ENCODE measurements at regions not wholly inside any gene's neighbourhood (a gene's known extent, or its start where the extent isn't known, plus 50 kb on each side); places are given as distances from the start of the nearest gene placed in this dataset.
"Not testable (repeated sequence)": the region's sequence is repeated elsewhere in the genome, so short reads cannot be mapped to it uniquely, and the experiment has no call there.

DNA sequence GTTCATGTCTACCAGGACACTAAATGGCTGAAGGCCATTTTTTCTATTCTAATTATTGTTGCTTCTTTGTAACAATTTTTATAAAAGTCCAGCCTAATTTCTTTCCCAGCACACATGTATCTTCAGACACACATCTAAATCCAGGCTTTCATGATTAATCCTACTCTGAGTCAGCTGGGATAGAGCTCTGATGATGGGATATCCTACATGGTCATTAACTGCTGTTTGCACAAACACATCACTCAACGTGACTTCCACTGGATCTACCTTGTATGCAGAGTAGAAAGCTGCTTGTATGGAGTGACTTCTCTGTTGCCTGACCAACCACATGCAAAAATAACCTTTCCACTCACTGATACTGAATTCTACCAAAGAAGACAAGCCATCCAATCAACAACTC is 260.9 kb downstream of the AHR start:
- DNase-seq = no peak

- DNase-seq = no peak
Measured at GRCh38 chr7:17560516-17560915, 262.1 kb downstream of the AHR start.

DNA sequence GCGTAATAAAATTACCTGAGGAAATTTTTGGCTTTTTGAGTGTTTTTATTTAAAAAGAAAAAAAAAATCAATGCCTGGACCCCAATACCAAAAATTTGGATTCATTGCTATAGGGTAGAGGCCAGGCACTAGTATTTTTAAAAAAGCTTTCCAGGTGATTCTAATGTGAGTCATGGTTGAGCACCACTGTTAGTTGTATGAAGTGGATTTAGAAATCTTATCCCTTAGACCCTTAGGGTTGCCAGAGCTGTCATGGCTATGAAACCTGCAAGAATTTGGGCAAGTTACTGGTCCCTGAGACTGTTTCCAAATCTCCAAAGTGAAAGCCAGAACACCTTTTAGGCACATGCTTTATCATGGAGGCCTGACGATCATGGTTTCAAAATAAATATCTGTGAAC is 262.5 kb downstream of the AHR start:
- no peak for DNase-seq

DNA sequence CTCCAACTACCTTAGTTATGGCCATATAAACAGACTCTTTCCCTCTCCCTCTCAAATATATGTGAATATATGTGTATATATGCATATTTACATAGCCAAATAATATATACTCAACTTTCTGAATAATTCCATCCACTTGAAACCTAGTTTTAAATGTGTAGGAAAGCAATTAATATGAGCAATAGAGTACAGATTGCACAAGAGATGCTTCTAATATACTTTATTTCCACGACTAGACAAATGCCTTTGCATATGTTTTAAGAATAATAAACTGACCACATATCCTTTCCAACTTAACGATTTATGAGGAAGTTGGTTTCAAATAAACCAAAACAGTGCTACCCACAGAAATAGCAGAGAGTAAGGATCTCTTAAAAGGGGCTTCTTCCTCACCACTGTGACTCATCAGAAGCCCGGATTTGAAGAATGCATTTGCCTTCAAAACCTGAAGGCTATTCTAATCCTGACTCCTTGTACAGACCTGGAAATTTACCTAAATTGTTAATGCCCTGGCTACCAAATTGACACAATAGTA is 266.3 kb downstream of the AHR start:
- DNase-seq = no peak

- no peak for DNase-seq
Measured at GRCh38 chr7:17580141-17580540, 281.7 kb downstream of the AHR start.

DNA sequence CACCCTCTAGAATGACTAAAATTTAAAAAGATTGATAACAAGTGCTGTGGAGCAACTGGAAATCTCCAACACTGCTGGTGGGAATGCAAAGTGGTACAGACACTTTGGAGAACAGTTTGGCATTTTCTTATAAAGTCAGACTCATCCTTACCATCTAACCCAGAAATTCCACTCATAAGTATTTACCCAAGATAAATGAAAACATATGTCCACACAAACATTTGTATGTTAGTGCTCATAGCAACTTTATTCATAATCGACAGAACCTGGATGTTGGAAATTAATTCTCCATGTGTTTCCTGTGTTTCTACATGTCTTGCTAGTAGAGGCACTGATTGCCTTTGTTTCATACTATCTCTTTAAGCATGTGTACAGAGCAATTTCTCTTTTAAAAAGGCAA is 282.4 kb downstream of the AHR start:
- no peak for DNase-seq

DNA sequence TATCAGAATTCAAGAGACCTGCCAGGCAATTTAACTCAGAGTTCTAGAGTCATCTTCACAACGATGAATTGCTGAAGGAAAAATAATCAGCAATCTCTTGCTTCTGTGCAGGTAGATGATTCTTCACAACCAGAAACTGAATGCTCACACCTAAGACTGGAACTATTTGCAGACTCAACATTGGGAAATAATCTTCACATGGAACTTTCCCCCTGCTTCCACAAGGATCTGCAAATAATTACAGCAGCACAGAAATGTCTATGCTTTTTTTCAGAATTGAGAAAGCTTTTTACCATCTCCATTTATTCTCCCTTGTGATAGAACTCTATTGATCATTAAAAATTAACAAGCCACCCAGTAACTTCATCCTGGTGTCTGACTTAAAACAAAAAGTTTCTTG is 282.8 kb downstream of the AHR start:
- DNase-seq = no peak

DNA sequence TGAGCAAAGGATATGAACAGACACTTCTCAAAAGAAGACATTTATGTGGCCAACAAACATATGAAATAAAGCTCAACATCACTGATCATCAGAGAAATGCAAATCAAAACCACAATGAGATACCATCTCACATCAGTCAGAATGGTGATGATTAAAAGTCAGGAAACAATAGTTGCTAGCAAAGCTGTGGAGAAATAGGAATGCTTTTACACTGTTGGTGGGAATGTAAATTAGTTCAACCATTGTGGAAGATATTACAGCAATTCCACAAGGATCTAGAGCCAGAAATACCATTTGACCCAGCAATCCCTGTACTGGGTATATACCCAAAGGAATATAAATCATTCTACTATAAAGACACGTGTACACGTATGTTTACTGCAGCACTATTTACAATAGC is 284.2 kb downstream of the AHR start:
- not testable (repeated sequence) for DNase-seq

DNA sequence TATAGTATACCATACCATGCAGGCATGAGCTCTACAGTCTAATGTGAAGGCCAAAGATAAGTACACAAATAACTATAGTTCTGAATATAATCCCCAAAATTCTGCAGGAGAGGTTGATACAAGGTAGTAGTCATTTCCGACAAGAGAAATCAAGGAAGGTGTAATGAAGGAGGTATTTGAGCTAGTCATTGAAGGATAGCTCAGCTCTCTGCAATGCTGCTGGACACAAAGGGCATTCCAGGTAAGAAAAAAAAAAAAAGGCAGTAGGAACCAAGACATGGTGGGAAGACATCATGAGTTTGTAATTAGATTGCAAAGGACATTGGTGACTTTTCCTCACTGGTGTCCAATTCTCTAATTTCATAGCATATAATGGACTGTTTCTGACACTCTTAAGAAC is 285.3 kb downstream of the AHR start:
- DNase-seq = no peak

DNA sequence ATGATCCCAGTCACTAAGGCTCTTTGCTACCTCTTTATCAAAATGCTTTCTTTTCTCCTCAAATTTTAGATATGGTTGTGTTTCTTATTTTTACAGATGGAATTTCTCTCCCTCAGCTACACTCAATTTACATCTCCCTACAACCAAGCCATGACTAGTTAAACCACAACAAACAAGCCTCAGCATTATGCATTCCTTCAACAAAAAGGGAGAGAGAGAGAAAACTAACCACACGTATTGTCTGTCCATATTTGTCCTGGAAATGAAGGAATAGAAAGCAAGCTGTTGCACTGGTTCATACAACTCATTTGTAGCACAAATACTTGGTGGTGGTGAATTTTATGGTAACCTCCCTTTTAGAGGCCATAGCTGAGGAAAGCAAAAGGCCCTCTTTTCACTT is 286.4 kb downstream of the AHR start:
- DNase-seq = no peak

- DNase-seq = no peak
Measured at GRCh38 chr7:17586711-17587110, 288.3 kb downstream of the AHR start.

GRCh38 chr7:17588730-17589129 is 290.3 kb downstream of the AHR start:
- DNase-seq = no peak

GRCh38 chr7:17589671-17590070 is 291.2 kb downstream of the AHR start:
- DNase-seq = no peak

DNA sequence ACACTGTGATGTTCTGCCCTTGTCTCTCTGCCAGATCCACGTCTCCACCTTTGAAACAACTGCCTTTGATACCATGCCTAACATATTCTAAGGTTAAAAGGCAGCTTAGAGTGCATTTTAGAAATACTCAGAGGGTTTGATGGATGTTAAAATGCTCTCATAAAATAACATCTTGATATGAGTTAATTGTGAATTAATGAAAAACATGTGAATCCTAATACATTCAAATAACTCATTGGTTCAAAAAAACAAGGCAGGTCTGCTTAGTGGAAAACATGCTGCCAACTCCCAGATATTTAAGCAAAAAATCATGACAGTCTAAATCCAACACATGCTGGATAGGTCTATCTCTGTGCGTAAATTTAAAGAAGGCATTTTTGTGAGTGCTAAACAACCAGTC is 291.8 kb downstream of the AHR start:
- DNase-seq = no peak

- DNase-seq = no peak
Measured at GRCh38 chr7:17593819-17594419, 295.5 kb downstream of the AHR start.

GRCh38 chr7:17595546-17595945 is 297.1 kb downstream of the AHR start:
- no peak for DNase-seq

GRCh38 chr7:17598305-17598704 is 299.9 kb downstream of the AHR start:
- no peak for DNase-seq

DNA sequence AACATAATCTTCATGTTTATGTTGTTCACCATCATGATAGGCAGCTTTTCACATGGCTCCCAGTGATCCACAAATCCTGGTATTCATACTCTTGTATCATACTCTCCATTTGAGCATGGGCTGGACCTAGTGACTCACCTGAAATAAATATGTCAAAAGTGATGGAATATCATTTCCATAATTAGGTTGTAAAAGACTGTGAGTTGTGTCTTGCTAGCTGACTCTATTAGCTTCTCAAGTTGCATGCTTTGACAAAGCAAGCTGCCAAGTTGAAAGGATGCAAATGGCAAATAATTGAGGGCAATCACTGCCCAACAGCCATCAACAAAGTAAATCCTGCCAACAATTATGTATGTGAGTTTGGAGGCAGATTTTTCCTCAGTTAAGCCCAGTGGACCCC is 300.4 kb downstream of the AHR start:
- no peak for DNase-seq

DNA sequence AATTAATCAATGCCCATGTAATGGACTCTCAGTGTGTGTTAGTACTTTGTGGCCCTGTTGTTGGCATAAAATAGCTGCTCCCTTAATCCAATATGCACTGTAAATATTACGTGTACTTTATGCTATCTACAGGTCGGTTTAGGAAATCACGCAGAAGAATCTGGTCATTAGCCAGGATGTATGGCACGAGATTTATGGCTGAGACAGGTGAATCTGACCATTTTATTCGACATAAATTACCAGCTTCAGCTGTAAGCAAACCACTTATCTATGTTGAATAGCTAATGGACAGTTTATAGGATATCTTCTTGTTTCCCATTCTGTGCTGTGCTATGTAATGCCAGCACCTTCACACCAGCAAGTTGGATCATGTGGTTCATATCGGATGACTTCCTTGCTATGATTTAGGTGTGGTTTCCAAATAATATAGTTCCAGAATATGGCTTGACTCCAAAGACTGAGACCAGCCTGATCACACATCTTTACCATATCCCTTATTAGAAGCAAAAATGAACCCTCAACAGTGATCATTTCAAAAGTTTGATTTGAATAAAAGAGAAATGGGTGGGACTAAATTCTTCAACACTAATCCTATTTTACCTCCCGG is 301.4 kb downstream of the AHR start:
- no peak for DNase-seq

GRCh38 chr7:17600340-17600752 is 301.9 kb downstream of the AHR start:
- DNase-seq = no peak

DNA sequence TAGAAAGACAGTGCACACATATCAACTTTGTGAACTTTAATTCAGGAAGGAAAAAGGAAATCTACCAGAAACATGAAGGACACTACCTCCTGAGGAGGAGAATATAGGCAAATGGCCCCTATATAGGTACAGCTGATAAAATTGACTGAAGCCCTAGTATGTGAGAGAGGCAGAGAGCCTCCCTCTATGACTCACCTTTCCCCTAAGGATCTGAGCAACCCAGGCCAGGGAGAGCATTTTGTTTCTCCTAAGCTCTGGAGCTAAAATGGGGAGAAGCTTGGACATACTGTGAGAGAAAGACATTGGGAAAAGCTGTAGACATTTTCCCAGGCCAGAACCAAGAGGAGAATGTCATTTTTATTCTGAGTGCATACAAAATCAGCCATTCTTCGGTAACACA is 303.5 kb downstream of the AHR start:
- DNase-seq = no peak

GRCh38 chr7:17608114-17608833 is 309.8 kb downstream of the AHR start:
- no peak for DNase-seq

- no peak for DNase-seq
Measured at GRCh38 chr7:17611611-17612010, 313.2 kb downstream of the AHR start.

- DNase-seq = no peak
Measured at GRCh38 chr7:17613338-17614041, 315.0 kb downstream of the AHR start.

All from stimulated activated CD4-positive, alpha-beta T cell treated with anti-CD3 and anti-CD28 coated beads, Interleukin-2, amount 100 ng/mL, for 48 hours (primary cell).